Transverse colon (tissue), 4 donors: ENCODE measurements at regions not wholly inside any gene's neighbourhood (a gene's known extent, or its start where the extent isn't known, plus 50 kb on each side); places are given as distances from the start of the nearest gene placed in this dataset.

Experiments used
- EP300 ChIP-seq: sonication (generic); formaldehyde crosslinking; IDR thresholded peaks from one replicate; pipeline ENCODE4 v1.6.1; 2017; ENCODE audit warnings: antibody characterized with exemption, low read depth
- POLR2A ChIP-seq: fragments of 450-650 bp; IDR thresholded peaks from one replicate; pipeline ENCODE4 v1.6.1; 2016; ENCODE audit warnings: antibody characterized with exemption, mild to moderate bottlenecking, moderate library complexity
- POLR2AphosphoS5 ChIP-seq, 3 donors: sonication (generic); formaldehyde crosslinking; IDR thresholded peaks; one replicate each; pipeline ENCODE4 v1.6.1; 2016; ENCODE audit warnings: antibody characterized with exemption in 3 of 3
- TF ChIP-seq, protein P1 (sequence below), 5 experiments: fragments of 200-600 bp in 3 of 5; fragments of 450-650 bp in 2 of 5; sonication (generic) in 3 of 5; IDR thresholded peaks; 1 replicate in 2 of 5; 2 replicates in 3 of 5; pipeline ENCODE4 v1.5.1; 2016 to 2017; ENCODE audit warnings: antibody characterized with exemption in 5 of 5, inconsistent platforms in 3 of 5, mild to moderate bottlenecking in 2 of 5, moderate library complexity in 1 of 5

DNA sequence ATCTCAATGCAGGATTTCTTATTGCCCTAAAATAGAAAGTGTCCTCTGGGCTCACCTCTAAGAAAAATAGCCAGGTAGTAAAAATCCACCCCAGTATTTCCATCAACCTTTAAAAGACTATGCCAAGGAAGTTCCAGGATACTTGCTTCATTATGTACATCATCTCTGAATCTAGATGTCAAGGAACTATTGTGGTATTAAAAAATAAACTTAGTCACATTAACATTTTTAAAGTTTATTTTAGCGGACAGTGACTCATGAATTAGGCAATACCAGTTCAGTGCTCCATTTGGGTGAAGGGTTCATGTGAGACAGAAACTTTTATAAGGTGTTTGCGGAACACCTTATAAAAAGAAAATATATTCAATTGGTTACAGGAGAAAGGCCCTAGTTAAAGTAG is 209.2 kb downstream of the ADAM29 start:
- TF ChIP-seq POLR2A (no peak), POLR2AphosphoS5 (IDR thresholded peaks at IDR 0.05) (no peak), EP300 (no peak)
- TF ChIP-seq, protein P1, sequence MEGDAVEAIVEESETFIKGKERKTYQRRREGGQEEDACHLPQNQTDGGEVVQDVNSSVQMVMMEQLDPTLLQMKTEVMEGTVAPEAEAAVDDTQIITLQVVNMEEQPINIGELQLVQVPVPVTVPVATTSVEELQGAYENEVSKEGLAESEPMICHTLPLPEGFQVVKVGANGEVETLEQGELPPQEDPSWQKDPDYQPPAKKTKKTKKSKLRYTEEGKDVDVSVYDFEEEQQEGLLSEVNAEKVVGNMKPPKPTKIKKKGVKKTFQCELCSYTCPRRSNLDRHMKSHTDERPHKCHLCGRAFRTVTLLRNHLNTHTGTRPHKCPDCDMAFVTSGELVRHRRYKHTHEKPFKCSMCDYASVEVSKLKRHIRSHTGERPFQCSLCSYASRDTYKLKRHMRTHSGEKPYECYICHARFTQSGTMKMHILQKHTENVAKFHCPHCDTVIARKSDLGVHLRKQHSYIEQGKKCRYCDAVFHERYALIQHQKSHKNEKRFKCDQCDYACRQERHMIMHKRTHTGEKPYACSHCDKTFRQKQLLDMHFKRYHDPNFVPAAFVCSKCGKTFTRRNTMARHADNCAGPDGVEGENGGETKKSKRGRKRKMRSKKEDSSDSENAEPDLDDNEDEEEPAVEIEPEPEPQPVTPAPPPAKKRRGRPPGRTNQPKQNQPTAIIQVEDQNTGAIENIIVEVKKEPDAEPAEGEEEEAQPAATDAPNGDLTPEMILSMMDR (IDR thresholded peaks at IDR 0.05) = no peak
